ENCODE measurements at regions not wholly inside any gene's neighbourhood (a gene's known extent, or its start where the extent isn't known, plus 50 kb on each side); places are given as distances from the start of the nearest gene placed in this dataset.

GRCh38 chr2:113829270-113829669 is 60.6 kb upstream of the ACTR3 start:
- no peaks in the 10 kb centered on the region for H3K9me2 ChIP-seq (ENCODE audit: insufficient read depth)
- ChIA-PET CTCF (interaction anchor here (0.6 kb wide), 1 partner anchor 36 kb away, joined by 3 read pairs; no protein-coding TSS in a partner anchor), POLR2A (ENCODE audit: unreplicated experiment) (no interaction called here)
- H3K4me2 ChIP-seq: no peak overlapping the region
- H3K27me3 ChIP-seq (ENCODE audit: insufficient read depth, low read depth): no peaks in the 10 kb centered on the region
- no peaks in the 10 kb centered on the region for H3K36me3 ChIP-seq (ENCODE audit: low read depth)
- intact Hi-C loops (cut with micrococcal nuclease; ENCODE audit: unreplicated experiment): no loop called here
- no peak overlapping the region for H3K27ac ChIP-seq
- H2AFZ ChIP-seq: no peak overlapping the region
- no peak for DNase-seq
- no peaks in the 10 kb centered on the region for H3K79me2 ChIP-seq (ENCODE audit: low read depth)
- H3K4me3 ChIP-seq: no peak overlapping the region
- no TSS peak for BruUV-seq (replicated peaks)
- no peaks in the 10 kb centered on the region for H4K20me1 ChIP-seq (ENCODE audit: insufficient read depth)
- no peak for TF ChIP-seq EZH2 (IDR thresholded peaks at IDR 0.05; ENCODE audit: low read depth)
- TF ChIP-seq CTCF (conservative IDR thresholded peaks at IDR 0.05): no peak
- no peaks in the 10 kb centered on the region for H3K9me3 ChIP-seq (ENCODE audit: insufficient read depth, low read depth)
- H3F3A ChIP-seq (ENCODE audit: insufficient read depth, low read depth): peaks cover 7% of the 10 kb centered on the region; the same call in 1 of the 2 replicates
- peaks cover 10% of the 10 kb centered on the region for H3K4me1 ChIP-seq (replicated peaks; ENCODE audit: insufficient read depth)

GRCh38 chr2:113828049-113828742 is 61.7 kb upstream of the ACTR3 start:
- H3K9me2 ChIP-seq (ENCODE audit: insufficient read depth): no peaks in the 10 kb centered on the region
- H3K4me3 ChIP-seq: no peak overlapping the region
- BruUV-seq (replicated peaks): no TSS peak
- no peaks in the 10 kb centered on the region for H3K79me2 ChIP-seq (ENCODE audit: low read depth)
- no peaks in the 10 kb centered on the region for H3K36me3 ChIP-seq (ENCODE audit: low read depth)
- intact Hi-C loops (cut with micrococcal nuclease; ENCODE audit: unreplicated experiment): no loop called here
- no peaks in the 10 kb centered on the region for H3K9me3 ChIP-seq (ENCODE audit: insufficient read depth, low read depth)
- no peak overlapping the region for H3K4me2 ChIP-seq
- H3K27ac ChIP-seq: no peak overlapping the region
- H2AFZ ChIP-seq: no peak overlapping the region
- no peak for DNase-seq
- ChIA-PET CTCF (no interaction called here), POLR2A (ENCODE audit: unreplicated experiment) (no interaction called here)
- H3F3A ChIP-seq (ENCODE audit: insufficient read depth, low read depth): peaks cover 7% of the 10 kb centered on the region; the same call in 1 of the 2 replicates
- peaks cover 10% of the 10 kb centered on the region for H3K4me1 ChIP-seq (replicated peaks; ENCODE audit: insufficient read depth)
- H4K20me1 ChIP-seq (ENCODE audit: insufficient read depth): no peaks in the 10 kb centered on the region
- TF ChIP-seq EZH2 (IDR thresholded peaks at IDR 0.05; ENCODE audit: low read depth): no peak
- no peak for TF ChIP-seq CTCF (conservative IDR thresholded peaks at IDR 0.05)
- no peaks in the 10 kb centered on the region for H3K27me3 ChIP-seq (ENCODE audit: insufficient read depth, low read depth)

- DNase-seq: no peak
- H3K36me3 ChIP-seq (ENCODE audit: low read depth): no peaks in the 10 kb centered on the region
- H3K27ac ChIP-seq: no peak overlapping the region
- H3K9me2 ChIP-seq (ENCODE audit: insufficient read depth): no peaks in the 10 kb centered on the region
- H3K4me2 ChIP-seq: no peak overlapping the region
- H3F3A ChIP-seq (ENCODE audit: insufficient read depth, low read depth): peaks cover 7% of the 10 kb centered on the region; the same call in 1 of the 2 replicates
- no peaks in the 10 kb centered on the region for H3K79me2 ChIP-seq (ENCODE audit: low read depth)
- no peak for TF ChIP-seq CTCF (conservative IDR thresholded peaks at IDR 0.05)
- TF ChIP-seq EZH2 (IDR thresholded peaks at IDR 0.05; ENCODE audit: low read depth): no peak
- BruUV-seq (replicated peaks): no TSS peak
- POLR2A ChIA-PET (ENCODE audit: unreplicated experiment): no interaction called here
- intact Hi-C loops (cut with micrococcal nuclease; ENCODE audit: unreplicated experiment): no loop called here
- H3K4me3 ChIP-seq: no peak overlapping the region
- no peaks in the 10 kb centered on the region for H4K20me1 ChIP-seq (ENCODE audit: insufficient read depth)
- H3K9me3 ChIP-seq (ENCODE audit: insufficient read depth, low read depth): no peaks in the 10 kb centered on the region
- CTCF ChIA-PET: no interaction called here
- peaks cover 10% of the 10 kb centered on the region for H3K4me1 ChIP-seq (replicated peaks; ENCODE audit: insufficient read depth)
- no peaks in the 10 kb centered on the region for H3K27me3 ChIP-seq (ENCODE audit: insufficient read depth, low read depth)
- H2AFZ ChIP-seq: no peak overlapping the region
These were observed 62.5 kb upstream of the ACTR3 start for GRCh38 chr2:113827426-113827825.

All from PC-9 (cell line).